DMS153 (cell line): ENCODE measurements at regions not wholly inside any gene's neighbourhood (a gene's known extent, or its start where the extent isn't known, plus 50 kb on each side); places are given as distances from the start of the nearest gene placed in this dataset.

ENCODE experiments used
- DNase-seq: peaks from one replicate; lab custom pipeline; 2025; lab: John Stamatoyannopoulos, UW

- no peak for DNase-seq
These were observed 949.4 kb upstream of the ADGRL4 start for GRCh38 chr1:79955966-79956365.

- no peak for DNase-seq
These were observed 944.0 kb upstream of the ADGRL4 start for GRCh38 chr1:79950511-79950910.

GRCh38 chr1:79945391-79945790 is 938.9 kb upstream of the ADGRL4 start:
- no peak for DNase-seq

- DNase-seq: no peak
These were observed 922.8 kb upstream of the ADGRL4 start for GRCh38 chr1:79929356-79929755.

- no peak for DNase-seq
These were observed 922.4 kb upstream of the ADGRL4 start for GRCh38 chr1:79928901-79929300.

- DNase-seq: no peak
These were observed 914.6 kb upstream of the ADGRL4 start for GRCh38 chr1:79920960-79921669.

GRCh38 chr1:79914896-79915295 is 908.4 kb upstream of the ADGRL4 start:
- DNase-seq: no peak

GRCh38 chr1:79912813-79913212 is 906.3 kb upstream of the ADGRL4 start:
- DNase-seq: no peak

GRCh38 chr1:79903321-79903720 is 896.8 kb upstream of the ADGRL4 start:
- DNase-seq: no peak

GRCh38 chr1:79902418-79902817 is 895.9 kb upstream of the ADGRL4 start:
- DNase-seq: no peak

GRCh38 chr1:79899914-79900313 is 893.4 kb upstream of the ADGRL4 start:
- no peak for DNase-seq

- DNase-seq: no peak
These were observed 889.6 kb upstream of the ADGRL4 start for GRCh38 chr1:79896140-79896539.

- peak; percentile 17 for DNase-seq
These were observed 889.0 kb upstream of the ADGRL4 start for GRCh38 chr1:79895573-79895972.

GRCh38 chr1:79894129-79894528 is 887.6 kb upstream of the ADGRL4 start:
- peak; percentile 43 for DNase-seq

- DNase-seq: no peak
These were observed 880.5 kb upstream of the ADGRL4 start for GRCh38 chr1:79887059-79887458.

GRCh38 chr1:79885101-79885500 is 878.6 kb upstream of the ADGRL4 start:
- DNase-seq: no peak

GRCh38 chr1:79877086-79877485 is 870.6 kb upstream of the ADGRL4 start:
- DNase-seq: no peak

GRCh38 chr1:79875187-79875586 is 868.7 kb upstream of the ADGRL4 start:
- no peak for DNase-seq

GRCh38 chr1:79874289-79874688 is 867.8 kb upstream of the ADGRL4 start:
- no peak for DNase-seq

GRCh38 chr1:79859212-79859948 is 852.9 kb upstream of the ADGRL4 start:
- no peak for DNase-seq

- DNase-seq: no peak
These were observed 845.5 kb upstream of the ADGRL4 start for GRCh38 chr1:79852004-79852403.

GRCh38 chr1:79849388-79849787 is 842.9 kb upstream of the ADGRL4 start:
- DNase-seq: no peak

GRCh38 chr1:79848316-79848715 is 841.8 kb upstream of the ADGRL4 start:
- DNase-seq: peak; percentile 11

GRCh38 chr1:79847700-79848099 is 841.2 kb upstream of the ADGRL4 start:
- DNase-seq: peak; percentile 18
